Cardiac muscle cell (in vitro differentiated cells and primary cell): ENCODE measurements at regions not wholly inside any gene's neighbourhood (a gene's known extent, or its start where the extent isn't known, plus 50 kb on each side); places are given as distances from the start of the nearest gene placed in this dataset.

Experiments used
- DNase-seq, 2 donors: peaks; one replicate each; pipeline versions ENCODE4 v3.0.0 to v3.0.0-alpha.2; 2010 to 2017; ENCODE audit warnings: low read depth in 1 of 2, low spot score in 1 of 2
- H3K27ac ChIP-seq: fragments of 200-600 bp; sonication (generic); 2 replicates; pipeline ENCODE4 v1.5.1; 2016
- H3K27me3 ChIP-seq: fragments of 200-600 bp; sonication (generic); 2 replicates; pipeline ENCODE4 v1.6.0; 2016; ENCODE audit warnings: control low read depth
- H3K36me3 ChIP-seq: fragments of 200-600 bp; sonication (generic); 2 replicates; pipeline ENCODE4 v1.5.1; 2016; ENCODE audit warnings: control low read depth
- H3K4me1 ChIP-seq: fragments of 200-600 bp; sonication (generic); 2 replicates; pipeline ENCODE4 v1.8.1; 2017; ENCODE audit warnings: low read depth, mild to moderate bottlenecking, mixed run types
- H3K4me3 ChIP-seq: fragments of 200-600 bp; sonication (generic); 2 replicates; pipeline ENCODE4 v1.5.1; 2016; ENCODE audit warnings: mild to moderate bottlenecking
- H3K9me3 ChIP-seq: fragments of 200-600 bp; sonication (generic); 2 replicates; pipeline ENCODE4 v1.5.1; 2017; ENCODE audit warnings: low read depth, mild to moderate bottlenecking, control low read depth
- CTCF ChIP-seq: IDR thresholded peaks from 2 replicates; pipeline ENCODE4 v1.5.1; 2012; ENCODE audit warnings: low read depth, mild to moderate bottlenecking, low read length

- Histone ChIP-seq H3K4me1 (no peaks in the 10 kb centered on the region), H3K9me3 (no peaks in the 10 kb centered on the region), H3K27me3 (peaks cover under 1% of the 10 kb centered on the region), H3K4me3 (no peak overlapping the region), H3K36me3 (no peaks in the 10 kb centered on the region), H3K27ac (no peak overlapping the region)
- peak in 1 of 2 donors; percentile 43 for DNase-seq
- no peak for TF ChIP-seq CTCF
These were observed 65.4 kb upstream of the MAFB start for GRCh38 chr20:40754339-40754943.

GRCh38 chr20:40757087-40757486 lies 68.1 kb upstream of the MAFB start:
- no peak for TF ChIP-seq CTCF
- no peaks in the 10 kb centered on the region for H3K27me3 ChIP-seq
- H3K27ac ChIP-seq = no peak overlapping the region
- DNase-seq = no peak
- H3K4me1 ChIP-seq = no peaks in the 10 kb centered on the region
- no peaks in the 10 kb centered on the region for H3K9me3 ChIP-seq
- no peak overlapping the region for H3K4me3 ChIP-seq
- no peaks in the 10 kb centered on the region for H3K36me3 ChIP-seq

GRCh38 chr20:40758790-40759189 lies 69.8 kb upstream of the MAFB start:
- Histone ChIP-seq H3K27me3 (no peaks in the 10 kb centered on the region), H3K36me3 (no peaks in the 10 kb centered on the region), H3K4me1 (no peaks in the 10 kb centered on the region), H3K4me3 (no peak overlapping the region), H3K27ac (no peak overlapping the region), H3K9me3 (no peaks in the 10 kb centered on the region)
- no peak for DNase-seq
- no peak for TF ChIP-seq CTCF

GRCh38 chr20:40760399-40760798 lies 71.4 kb upstream of the MAFB start:
- H3K27ac ChIP-seq = no peak overlapping the region
- no peaks in the 10 kb centered on the region for H3K4me1 ChIP-seq
- no peaks in the 10 kb centered on the region for H3K27me3 ChIP-seq
- TF ChIP-seq CTCF = no peak
- no peaks in the 10 kb centered on the region for H3K36me3 ChIP-seq
- no peak for DNase-seq
- H3K9me3 ChIP-seq = no peaks in the 10 kb centered on the region
- H3K4me3 ChIP-seq = no peak overlapping the region

GRCh38 chr20:40763646-40764295 lies 74.7 kb upstream of the MAFB start:
- no peak overlapping the region for H3K27ac ChIP-seq
- DNase-seq = peak in 1 of 2 donors; percentile 5
- H3K27me3 ChIP-seq = no peaks in the 10 kb centered on the region
- H3K4me1 ChIP-seq = no peaks in the 10 kb centered on the region
- H3K9me3 ChIP-seq = no peaks in the 10 kb centered on the region
- H3K4me3 ChIP-seq = no peak overlapping the region
- no peak for TF ChIP-seq CTCF
- no peaks in the 10 kb centered on the region for H3K36me3 ChIP-seq
